Neural cell (in vitro differentiated cells): ENCODE measurements at regions not wholly inside any gene's neighbourhood (a gene's known extent, or its start where the extent isn't known, plus 50 kb on each side); places are given as distances from the start of the nearest gene placed in this dataset.

ENCODE experiments used
- EP300 ChIP-seq: fragments of 450-650 bp; conservative IDR thresholded peaks from 2 replicates; pipeline ENCODE4 v1.6.1; 2014; ENCODE audit warnings: antibody characterized with exemption, mild to moderate bottlenecking, moderate library complexity; ENCODE audit not compliant: poor library complexity, severe bottlenecking
- EZH2 ChIP-seq: fragments of 200-600, 300-800 bp; shearing (Covaris generic), sonication (generic); IDR thresholded peaks from 2 replicates; pipeline ENCODE4 v1.6.1; 2014; ENCODE audit warnings: antibody characterized with exemption, low read length, borderline replicate concordance, mild to moderate bottlenecking; ENCODE audit not compliant: insufficient read depth, poor library complexity, severe bottlenecking
- MXI1 ChIP-seq: fragments of 450-650 bp; conservative IDR thresholded peaks from 2 replicates; pipeline ENCODE4 v1.6.1; 2014; ENCODE audit warnings: antibody characterized with exemption, mild to moderate bottlenecking; ENCODE audit not compliant: poor library complexity, severe bottlenecking
- POLR2AphosphoS5 ChIP-seq: IDR thresholded peaks from 2 replicates; pipeline ENCODE4 v1.6.1; 2012
- RAD21 ChIP-seq: fragments of 450-650 bp; conservative IDR thresholded peaks from 2 replicates; pipeline ENCODE4 v1.6.1; 2014; ENCODE audit warnings: antibody characterized with exemption, mild to moderate bottlenecking, moderate library complexity
- SMC3 ChIP-seq: fragments of 450-650 bp; conservative IDR thresholded peaks from 2 replicates; pipeline ENCODE4 v1.6.1; 2014; ENCODE audit warnings: antibody characterized with exemption, mild to moderate bottlenecking, moderate library complexity; ENCODE audit not compliant: poor library complexity
- TAF1 ChIP-seq: IDR thresholded peaks from 2 replicates; pipeline ENCODE4 v1.6.1; 2012; ENCODE audit warnings: low read depth
- TF ChIP-seq, protein P1 (sequence below): fragments of 450-650 bp; IDR thresholded peaks from 2 replicates; pipeline ENCODE4 v1.5.1; 2014; ENCODE audit warnings: antibody characterized with exemption, mild to moderate bottlenecking, moderate library complexity; ENCODE audit not compliant: poor library complexity, severe bottlenecking
- TF ChIP-seq, protein P2 (sequence below): IDR thresholded peaks from 2 replicates; pipeline ENCODE4 v1.6.1; 2012; ENCODE audit warnings: borderline replicate concordance

DNA sequence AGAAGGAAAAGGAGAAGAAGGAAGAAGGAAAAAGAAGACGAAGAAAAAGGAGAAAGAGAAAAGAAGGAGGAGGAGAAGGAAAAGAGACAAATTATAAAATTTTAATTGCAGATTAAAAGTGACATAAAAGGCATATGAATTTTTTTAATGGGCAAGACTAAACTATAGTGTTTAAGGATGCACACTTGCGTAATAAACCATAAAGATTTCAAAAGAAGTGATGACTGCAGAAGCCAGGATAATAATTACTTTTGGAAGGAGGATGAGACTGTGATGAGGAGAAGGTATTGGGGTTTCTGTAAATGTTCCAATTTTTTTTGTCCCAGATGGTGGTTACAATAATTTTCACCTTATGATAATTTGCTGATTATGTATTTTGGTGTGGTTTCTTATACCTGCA is 243.1 kb upstream of the PKN2 start:
- TF ChIP-seq, protein P1, sequence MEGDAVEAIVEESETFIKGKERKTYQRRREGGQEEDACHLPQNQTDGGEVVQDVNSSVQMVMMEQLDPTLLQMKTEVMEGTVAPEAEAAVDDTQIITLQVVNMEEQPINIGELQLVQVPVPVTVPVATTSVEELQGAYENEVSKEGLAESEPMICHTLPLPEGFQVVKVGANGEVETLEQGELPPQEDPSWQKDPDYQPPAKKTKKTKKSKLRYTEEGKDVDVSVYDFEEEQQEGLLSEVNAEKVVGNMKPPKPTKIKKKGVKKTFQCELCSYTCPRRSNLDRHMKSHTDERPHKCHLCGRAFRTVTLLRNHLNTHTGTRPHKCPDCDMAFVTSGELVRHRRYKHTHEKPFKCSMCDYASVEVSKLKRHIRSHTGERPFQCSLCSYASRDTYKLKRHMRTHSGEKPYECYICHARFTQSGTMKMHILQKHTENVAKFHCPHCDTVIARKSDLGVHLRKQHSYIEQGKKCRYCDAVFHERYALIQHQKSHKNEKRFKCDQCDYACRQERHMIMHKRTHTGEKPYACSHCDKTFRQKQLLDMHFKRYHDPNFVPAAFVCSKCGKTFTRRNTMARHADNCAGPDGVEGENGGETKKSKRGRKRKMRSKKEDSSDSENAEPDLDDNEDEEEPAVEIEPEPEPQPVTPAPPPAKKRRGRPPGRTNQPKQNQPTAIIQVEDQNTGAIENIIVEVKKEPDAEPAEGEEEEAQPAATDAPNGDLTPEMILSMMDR, result no peak
- TF ChIP-seq, protein P2, sequence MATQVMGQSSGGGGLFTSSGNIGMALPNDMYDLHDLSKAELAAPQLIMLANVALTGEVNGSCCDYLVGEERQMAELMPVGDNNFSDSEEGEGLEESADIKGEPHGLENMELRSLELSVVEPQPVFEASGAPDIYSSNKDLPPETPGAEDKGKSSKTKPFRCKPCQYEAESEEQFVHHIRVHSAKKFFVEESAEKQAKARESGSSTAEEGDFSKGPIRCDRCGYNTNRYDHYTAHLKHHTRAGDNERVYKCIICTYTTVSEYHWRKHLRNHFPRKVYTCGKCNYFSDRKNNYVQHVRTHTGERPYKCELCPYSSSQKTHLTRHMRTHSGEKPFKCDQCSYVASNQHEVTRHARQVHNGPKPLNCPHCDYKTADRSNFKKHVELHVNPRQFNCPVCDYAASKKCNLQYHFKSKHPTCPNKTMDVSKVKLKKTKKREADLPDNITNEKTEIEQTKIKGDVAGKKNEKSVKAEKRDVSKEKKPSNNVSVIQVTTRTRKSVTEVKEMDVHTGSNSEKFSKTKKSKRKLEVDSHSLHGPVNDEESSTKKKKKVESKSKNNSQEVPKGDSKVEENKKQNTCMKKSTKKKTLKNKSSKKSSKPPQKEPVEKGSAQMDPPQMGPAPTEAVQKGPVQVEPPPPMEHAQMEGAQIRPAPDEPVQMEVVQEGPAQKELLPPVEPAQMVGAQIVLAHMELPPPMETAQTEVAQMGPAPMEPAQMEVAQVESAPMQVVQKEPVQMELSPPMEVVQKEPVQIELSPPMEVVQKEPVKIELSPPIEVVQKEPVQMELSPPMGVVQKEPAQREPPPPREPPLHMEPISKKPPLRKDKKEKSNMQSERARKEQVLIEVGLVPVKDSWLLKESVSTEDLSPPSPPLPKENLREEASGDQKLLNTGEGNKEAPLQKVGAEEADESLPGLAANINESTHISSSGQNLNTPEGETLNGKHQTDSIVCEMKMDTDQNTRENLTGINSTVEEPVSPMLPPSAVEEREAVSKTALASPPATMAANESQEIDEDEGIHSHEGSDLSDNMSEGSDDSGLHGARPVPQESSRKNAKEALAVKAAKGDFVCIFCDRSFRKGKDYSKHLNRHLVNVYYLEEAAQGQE, result no peak
- TF ChIP-seq SMC3, result no peak
- no peak for TF ChIP-seq EP300
- no peak for TF ChIP-seq TAF1
- TF ChIP-seq EZH2, result no peak
- TF ChIP-seq POLR2AphosphoS5, result no peak
- TF ChIP-seq RAD21, result no peak
- no peak for TF ChIP-seq MXI1
